GM13976 (cell line): ENCODE measurements at regions not wholly inside any gene's neighbourhood (a gene's known extent, or its start where the extent isn't known, plus 50 kb on each side); places are given as distances from the start of the nearest gene placed in this dataset.

Experiments
- DNase-seq: peaks from one replicate; pipeline ENCODE4 v3.0.0; 2012; ENCODE audit warnings: low spot score
- CTCF ChIP-seq: IDR thresholded peaks from 2 replicates; pipeline ENCODE4 v1.5.1; 2012; ENCODE audit warnings: borderline replicate concordance, mild to moderate bottlenecking; ENCODE audit not compliant: insufficient read depth; ENCODE audit errors: extremely low read depth, missing control alignments, control extremely low read depth
- in situ Hi-C: fragments of 300-500 bp; cut with MboI; formaldehyde crosslinking; loops from one replicate; pipeline ENCODE4 v1.12.0; 2022; ENCODE audit warnings: low sequenced_read_pairs, mixed read lengths, inconsistent platforms; ENCODE audit not compliant: unreplicated experiment

GRCh38 chr5:91214571-91214970 is 168.5 kb downstream of the ARRDC3 start:
- DNase-seq, result no peak
- in situ Hi-C loops, result no loop called here
- no peak for TF ChIP-seq CTCF
